Uterus (tissue), 3 donors: ENCODE measurements at regions not wholly inside any gene's neighbourhood (a gene's known extent, or its start where the extent isn't known, plus 50 kb on each side); places are given as distances from the start of the nearest gene placed in this dataset.

Experiments used
- DNase-seq, 2 donors: peaks; one replicate each; pipeline ENCODE4 v3.0.0-alpha.2; 2019 to 2020
- H3K27ac ChIP-seq, 2 donors: fragments of 200-600 bp; sonication (generic); 1 replicate in 1 of 2; 2 replicates in 1 of 2; pipeline ENCODE4 v1.5.1; 2016 to 2018
- H3K27me3 ChIP-seq, 2 donors: fragments of 200-600 bp; sonication (generic); one replicate each; pipeline ENCODE4 v1.5.1; 2018 to 2019; ENCODE audit warnings: control low read depth in 1 of 2
- H3K36me3 ChIP-seq, 2 donors: fragments of 200-600 bp; sonication (generic); one replicate each; pipeline ENCODE4 v1.5.1; 2019; ENCODE audit warnings: control low read depth in 1 of 2
- H3K4me1 ChIP-seq, 2 donors: fragments of 200-600 bp; sonication (generic); one replicate each; pipeline ENCODE4 v1.5.1; 2018 to 2019; ENCODE audit warnings: control low read depth in 1 of 2
- H3K4me3 ChIP-seq, 2 donors: fragments of 200-600 bp; sonication (generic); 1 replicate in 1 of 2; 2 replicates in 1 of 2; pipeline ENCODE4 v1.5.1; 2018 to 2019; ENCODE audit warnings: mild to moderate bottlenecking in 1 of 2
- H3K9me3 ChIP-seq, 2 donors: fragments of 200-600 bp; sonication (generic); one replicate each; pipeline ENCODE4 v1.5.1; 2019; ENCODE audit warnings: control low read depth in 1 of 2
- CTCF ChIP-seq, 4 experiments: fragments of 200-600 bp in 2 of 4; fragments of 450-650 bp in 2 of 4; sonication (generic) in 2 of 4; IDR thresholded peaks; one replicate each; pipeline ENCODE4 v1.5.1; 2016 to 2019; ENCODE audit warnings: antibody characterized with exemption in 4 of 4, mild to moderate bottlenecking in 2 of 4, moderate library complexity in 1 of 4
- POLR2A ChIP-seq, 2 donors: fragments of 450-650 bp; IDR thresholded peaks; one replicate each; pipeline ENCODE4 v1.6.1; 2016; ENCODE audit warnings: antibody characterized with exemption in 2 of 2, mild to moderate bottlenecking in 1 of 2, moderate library complexity in 1 of 2
- intact Hi-C: fragments of 100-400 bp; cut with DNase I; formaldehyde crosslinking; loops from one replicate; pipeline ENCODE4 v1.15.1; 2023; ENCODE audit warnings: low total_unique reads
- donor health status: DM: yes; HTN: yes; CAD: no.

- Histone ChIP-seq H3K4me3 (no peak overlapping the region), H3K4me1 (no peaks in the 10 kb centered on the region), H3K27ac (no peak overlapping the region), H3K9me3 (no peaks in the 10 kb centered on the region), H3K36me3 (no peaks in the 10 kb centered on the region), H3K27me3 (no peaks in the 10 kb centered on the region)
- DNase-seq: no peak
- intact Hi-C loops: no loop called here
- no peak for TF ChIP-seq CTCF (IDR thresholded peaks at IDR 0.05)
- no peak for TF ChIP-seq POLR2A (IDR thresholded peaks at IDR 0.05)
These were observed 1173.7 kb upstream of the SEMA6A start for GRCh38 chr5:117748336-117748735.

GRCh38 chr5:117743337-117743736, 1168.7 kb upstream of the SEMA6A start:
- H3K27ac ChIP-seq: no peak overlapping the region
- no peaks in the 10 kb centered on the region for H3K9me3 ChIP-seq
- no peaks in the 10 kb centered on the region for H3K4me1 ChIP-seq
- no peak for DNase-seq
- TF ChIP-seq CTCF (IDR thresholded peaks at IDR 0.05) (no peak), POLR2A (IDR thresholded peaks at IDR 0.05) (no peak)
- no peaks in the 10 kb centered on the region for H3K36me3 ChIP-seq
- intact Hi-C loops: no loop called here
- H3K27me3 ChIP-seq: no peaks in the 10 kb centered on the region
- no peak overlapping the region for H3K4me3 ChIP-seq

GRCh38 chr5:117741655-117742206, 1167.1 kb upstream of the SEMA6A start:
- Histone ChIP-seq H3K9me3 (no peaks in the 10 kb centered on the region), H3K4me3 (no peak overlapping the region), H3K36me3 (no peaks in the 10 kb centered on the region), H3K4me1 (no peaks in the 10 kb centered on the region), H3K27ac (no peak overlapping the region), H3K27me3 (no peaks in the 10 kb centered on the region)
- no peak for TF ChIP-seq CTCF (IDR thresholded peaks at IDR 0.05)
- no peak for TF ChIP-seq POLR2A (IDR thresholded peaks at IDR 0.05)
- DNase-seq: no peak
- intact Hi-C loops: no loop called here

- no peak for TF ChIP-seq CTCF (IDR thresholded peaks at IDR 0.05)
- TF ChIP-seq POLR2A (IDR thresholded peaks at IDR 0.05): no peak
- no peak overlapping the region for H3K4me3 ChIP-seq
- no peaks in the 10 kb centered on the region for H3K27me3 ChIP-seq
- no peak overlapping the region for H3K27ac ChIP-seq
- no peak for DNase-seq
- intact Hi-C loops: no loop called here
- no peaks in the 10 kb centered on the region for H3K9me3 ChIP-seq
- H3K4me1 ChIP-seq: no peaks in the 10 kb centered on the region
- H3K36me3 ChIP-seq: no peaks in the 10 kb centered on the region
These were observed 1165.6 kb upstream of the SEMA6A start for GRCh38 chr5:117740268-117740667.

GRCh38 chr5:117738571-117738970, 1163.9 kb upstream of the SEMA6A start:
- TF ChIP-seq CTCF (IDR thresholded peaks at IDR 0.05) (no peak), POLR2A (IDR thresholded peaks at IDR 0.05) (no peak)
- DNase-seq: no peak
- Histone ChIP-seq H3K4me1 (no peaks in the 10 kb centered on the region), H3K36me3 (no peaks in the 10 kb centered on the region), H3K27me3 (no peaks in the 10 kb centered on the region), H3K9me3 (no peaks in the 10 kb centered on the region), H3K27ac (no peak overlapping the region), H3K4me3 (no peak overlapping the region)
- intact Hi-C loops: no loop called here
